ENCODE measurements at regions not wholly inside any gene's neighbourhood (a gene's known extent, or its start where the extent isn't known, plus 50 kb on each side); places are given as distances from the start of the nearest gene placed in this dataset.

DNA sequence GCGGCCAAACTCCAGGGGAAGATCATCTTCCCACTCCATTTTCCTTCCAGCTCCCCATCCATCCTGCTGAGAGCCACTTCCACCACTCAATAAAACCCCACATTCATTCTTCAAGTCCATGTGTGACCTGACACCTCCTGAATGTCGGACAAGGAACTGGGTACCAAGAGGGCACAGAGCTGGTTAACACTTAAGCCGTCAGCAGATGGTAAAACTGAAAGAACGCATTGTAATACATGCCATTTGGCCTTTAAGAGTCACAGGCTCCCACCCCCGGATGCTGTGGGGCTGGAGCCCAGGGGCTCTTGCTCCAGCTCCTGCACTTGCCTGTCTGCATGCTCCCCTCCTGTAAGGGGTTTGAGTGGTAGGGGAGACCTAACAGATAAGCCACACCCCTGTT, 753.9 kb downstream of the COL12A1 start:
- TF ChIP-seq JUN (CRISPR knock-in tag; IDR thresholded peaks at IDR 0.05) (no peak), MBNL3 (CRISPR knock-in tag; conservative IDR thresholded peaks at IDR 0.05) (no peak), MAX (IDR thresholded peaks at IDR 0.05) (no peak), NONO (IDR thresholded peaks at IDR 0.05) (no peak), NONO (CRISPR knock-in tag; conservative IDR thresholded peaks at IDR 0.05) (no peak), PITX1 (CRISPR knock-in tag; IDR thresholded peaks at IDR 0.05) (no peak), POLR2A (IDR thresholded peaks at IDR 0.05; ENCODE audit: insufficient read depth in 1 of 2, low read depth in 2 of 2, low read length in 2 of 2) (no peak), ZNF589 (CRISPR knock-in tag; conservative IDR thresholded peaks at IDR 0.05) (no peak), CEBPB (IDR thresholded peaks at IDR 0.05; ENCODE audit: borderline replicate concordance, low read depth, low read length) (no peak), RFX3 (CRISPR knock-in tag; IDR thresholded peaks at IDR 0.05) (no peak), ZNF3 (CRISPR knock-in tag; IDR thresholded peaks at IDR 0.05) (no peak)

All from HepG2 (cell line).